ENCODE measurements at regions not wholly inside any gene's neighbourhood (a gene's known extent, or its start where the extent isn't known, plus 50 kb on each side); places are given as distances from the start of the nearest gene placed in this dataset.

DNA sequence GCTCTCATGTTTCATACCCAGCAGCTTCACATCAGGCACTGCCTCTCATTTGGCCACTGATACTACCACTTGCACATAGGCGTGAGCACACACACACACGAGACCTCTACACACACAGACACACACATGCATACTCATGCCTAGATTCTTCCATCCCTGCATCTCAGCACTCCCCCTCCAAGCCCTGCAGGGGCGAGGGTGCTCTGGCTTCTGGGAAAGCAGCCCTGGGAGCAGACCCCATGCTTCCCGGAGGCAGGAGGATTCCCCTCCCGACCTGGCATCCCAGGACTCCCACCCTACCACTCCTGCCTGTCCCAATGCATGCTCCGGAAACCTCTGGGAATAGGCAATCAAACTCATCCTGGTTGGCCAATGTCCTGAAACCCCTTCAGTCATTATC is 89.1 kb upstream of the SMNDC1 start:
- Histone ChIP-seq H4K20me1 (replicated peaks; ENCODE audit: insufficient read depth) (no peaks in the 10 kb centered on the region), H3K36me3 (ENCODE audit: insufficient read depth) (no peaks in the 10 kb centered on the region), H3K9me2 (ENCODE audit: insufficient read depth) (no peaks in the 10 kb centered on the region), H3F3A (replicated peaks; ENCODE audit: low read depth) (no peaks in the 10 kb centered on the region), H3K27me3 (ENCODE audit: insufficient read depth) (no peaks in the 10 kb centered on the region), H3K4me2 (no peak overlapping the region), H3K79me2 (replicated peaks; ENCODE audit: insufficient read depth) (no peaks in the 10 kb centered on the region), H3K4me3 (no peak overlapping the region), H2AFZ (0 out of 2 replicates have a peak overlapping the region, but pooled peaks have one; percentile 98), H3K4me1 (ENCODE audit: insufficient read depth) (peaks cover 8% of the 10 kb centered on the region), H3K27ac (ENCODE audit: low read depth) (no peak overlapping the region)
- no peak overlapping the region for H3K4me3 Mint-ChIP-seq
- H3K27ac Mint-ChIP-seq: peak overlapping the region; percentile 50; the same call in 1 of the 2 replicates
- no peaks in the 10 kb centered on the region for H3K9me3 Mint-ChIP-seq
- H3K4me1 Mint-ChIP-seq: peaks cover 33% of the 10 kb centered on the region
- TF ChIP-seq EZH2 (IDR thresholded peaks at IDR 0.05; ENCODE audit: low read depth, unreplicated experiment) (no peak), ZNF114 (CRISPR knock-in tag; IDR thresholded peaks at IDR 0.05) (no peak), ZNF331 (CRISPR knock-in tag; IDR thresholded peaks at IDR 0.05; ENCODE audit: low read depth) (no peak), NANOG (IDR thresholded peaks at IDR 0.05; ENCODE audit: borderline replicate concordance) (no peak), POLR2AphosphoS5 (IDR thresholded peaks at IDR 0.05; ENCODE audit: low read depth) (no peak)
- TF ChIP-seq, protein P1, sequence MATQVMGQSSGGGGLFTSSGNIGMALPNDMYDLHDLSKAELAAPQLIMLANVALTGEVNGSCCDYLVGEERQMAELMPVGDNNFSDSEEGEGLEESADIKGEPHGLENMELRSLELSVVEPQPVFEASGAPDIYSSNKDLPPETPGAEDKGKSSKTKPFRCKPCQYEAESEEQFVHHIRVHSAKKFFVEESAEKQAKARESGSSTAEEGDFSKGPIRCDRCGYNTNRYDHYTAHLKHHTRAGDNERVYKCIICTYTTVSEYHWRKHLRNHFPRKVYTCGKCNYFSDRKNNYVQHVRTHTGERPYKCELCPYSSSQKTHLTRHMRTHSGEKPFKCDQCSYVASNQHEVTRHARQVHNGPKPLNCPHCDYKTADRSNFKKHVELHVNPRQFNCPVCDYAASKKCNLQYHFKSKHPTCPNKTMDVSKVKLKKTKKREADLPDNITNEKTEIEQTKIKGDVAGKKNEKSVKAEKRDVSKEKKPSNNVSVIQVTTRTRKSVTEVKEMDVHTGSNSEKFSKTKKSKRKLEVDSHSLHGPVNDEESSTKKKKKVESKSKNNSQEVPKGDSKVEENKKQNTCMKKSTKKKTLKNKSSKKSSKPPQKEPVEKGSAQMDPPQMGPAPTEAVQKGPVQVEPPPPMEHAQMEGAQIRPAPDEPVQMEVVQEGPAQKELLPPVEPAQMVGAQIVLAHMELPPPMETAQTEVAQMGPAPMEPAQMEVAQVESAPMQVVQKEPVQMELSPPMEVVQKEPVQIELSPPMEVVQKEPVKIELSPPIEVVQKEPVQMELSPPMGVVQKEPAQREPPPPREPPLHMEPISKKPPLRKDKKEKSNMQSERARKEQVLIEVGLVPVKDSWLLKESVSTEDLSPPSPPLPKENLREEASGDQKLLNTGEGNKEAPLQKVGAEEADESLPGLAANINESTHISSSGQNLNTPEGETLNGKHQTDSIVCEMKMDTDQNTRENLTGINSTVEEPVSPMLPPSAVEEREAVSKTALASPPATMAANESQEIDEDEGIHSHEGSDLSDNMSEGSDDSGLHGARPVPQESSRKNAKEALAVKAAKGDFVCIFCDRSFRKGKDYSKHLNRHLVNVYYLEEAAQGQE (IDR thresholded peaks at IDR 0.05; ENCODE audit: unreplicated experiment): no peak
- H3K27me3 Mint-ChIP-seq (ENCODE audit: insufficient read depth, low read depth, poor library complexity): peaks cover 7% of the 10 kb centered on the region
- ATAC-seq (no peak), DNase-seq (ENCODE audit: low spot score) (no peak)
- no peaks in the 10 kb centered on the region; the same call in 2 of the 3 replicates for H3K36me3 Mint-ChIP-seq (ENCODE audit: low read depth)

DNA sequence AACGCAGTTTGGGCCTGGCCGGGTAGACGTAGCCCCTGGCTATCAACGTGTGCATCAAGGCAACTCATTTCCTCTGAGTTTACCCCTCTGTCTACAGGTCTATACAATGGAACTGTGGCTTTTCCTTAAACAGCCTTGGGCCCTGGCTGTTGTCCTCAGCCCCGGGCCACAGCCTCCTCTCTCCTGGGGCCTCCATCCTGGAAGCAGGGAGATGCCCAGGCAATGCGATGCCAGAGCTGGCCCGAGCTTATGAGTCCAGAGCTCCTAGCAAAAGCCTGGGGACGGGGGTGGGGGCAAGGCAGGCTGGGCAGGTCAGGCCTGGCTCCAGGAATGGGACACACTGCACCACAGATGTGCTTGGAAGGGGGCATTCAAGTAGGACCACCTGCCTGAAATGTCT is 89.6 kb upstream of the SMNDC1 start:
- Histone ChIP-seq H3K4me2 (no peak overlapping the region), H3K36me3 (ENCODE audit: insufficient read depth) (no peaks in the 10 kb centered on the region), H3K9me2 (ENCODE audit: insufficient read depth) (no peaks in the 10 kb centered on the region), H3K27ac (ENCODE audit: low read depth) (no peak overlapping the region), H3K79me2 (replicated peaks; ENCODE audit: insufficient read depth) (no peaks in the 10 kb centered on the region), H3K27me3 (ENCODE audit: insufficient read depth) (no peaks in the 10 kb centered on the region), H4K20me1 (replicated peaks; ENCODE audit: insufficient read depth) (no peaks in the 10 kb centered on the region), H2AFZ (no peak overlapping the region), H3F3A (replicated peaks; ENCODE audit: low read depth) (no peaks in the 10 kb centered on the region), H3K4me1 (ENCODE audit: insufficient read depth) (peaks cover 8% of the 10 kb centered on the region), H3K4me3 (no peak overlapping the region)
- peaks cover 35% of the 10 kb centered on the region for H3K4me1 Mint-ChIP-seq
- no peak overlapping the region for H3K27ac Mint-ChIP-seq
- ATAC-seq (no peak), DNase-seq (ENCODE audit: low spot score) (no peak)
- no peaks in the 10 kb centered on the region for H3K9me3 Mint-ChIP-seq
- H3K27me3 Mint-ChIP-seq (ENCODE audit: insufficient read depth, low read depth, poor library complexity): peaks cover 8% of the 10 kb centered on the region
- no peaks in the 10 kb centered on the region; the same call in 2 of the 3 replicates for H3K36me3 Mint-ChIP-seq (ENCODE audit: low read depth)
- H3K4me3 Mint-ChIP-seq: no peak overlapping the region
- TF ChIP-seq, protein P1 (IDR thresholded peaks at IDR 0.05; ENCODE audit: unreplicated experiment): no peak
- no peak for TF ChIP-seq ZNF331 (CRISPR knock-in tag; IDR thresholded peaks at IDR 0.05; ENCODE audit: low read depth)
- TF ChIP-seq EZH2phosphoT487 (IDR thresholded peaks at IDR 0.05; ENCODE audit: unreplicated experiment): no peak
- no peak for TF ChIP-seq STAT1 (IDR thresholded peaks at IDR 0.05; ENCODE audit: unreplicated experiment)
- TF ChIP-seq, protein P2, sequence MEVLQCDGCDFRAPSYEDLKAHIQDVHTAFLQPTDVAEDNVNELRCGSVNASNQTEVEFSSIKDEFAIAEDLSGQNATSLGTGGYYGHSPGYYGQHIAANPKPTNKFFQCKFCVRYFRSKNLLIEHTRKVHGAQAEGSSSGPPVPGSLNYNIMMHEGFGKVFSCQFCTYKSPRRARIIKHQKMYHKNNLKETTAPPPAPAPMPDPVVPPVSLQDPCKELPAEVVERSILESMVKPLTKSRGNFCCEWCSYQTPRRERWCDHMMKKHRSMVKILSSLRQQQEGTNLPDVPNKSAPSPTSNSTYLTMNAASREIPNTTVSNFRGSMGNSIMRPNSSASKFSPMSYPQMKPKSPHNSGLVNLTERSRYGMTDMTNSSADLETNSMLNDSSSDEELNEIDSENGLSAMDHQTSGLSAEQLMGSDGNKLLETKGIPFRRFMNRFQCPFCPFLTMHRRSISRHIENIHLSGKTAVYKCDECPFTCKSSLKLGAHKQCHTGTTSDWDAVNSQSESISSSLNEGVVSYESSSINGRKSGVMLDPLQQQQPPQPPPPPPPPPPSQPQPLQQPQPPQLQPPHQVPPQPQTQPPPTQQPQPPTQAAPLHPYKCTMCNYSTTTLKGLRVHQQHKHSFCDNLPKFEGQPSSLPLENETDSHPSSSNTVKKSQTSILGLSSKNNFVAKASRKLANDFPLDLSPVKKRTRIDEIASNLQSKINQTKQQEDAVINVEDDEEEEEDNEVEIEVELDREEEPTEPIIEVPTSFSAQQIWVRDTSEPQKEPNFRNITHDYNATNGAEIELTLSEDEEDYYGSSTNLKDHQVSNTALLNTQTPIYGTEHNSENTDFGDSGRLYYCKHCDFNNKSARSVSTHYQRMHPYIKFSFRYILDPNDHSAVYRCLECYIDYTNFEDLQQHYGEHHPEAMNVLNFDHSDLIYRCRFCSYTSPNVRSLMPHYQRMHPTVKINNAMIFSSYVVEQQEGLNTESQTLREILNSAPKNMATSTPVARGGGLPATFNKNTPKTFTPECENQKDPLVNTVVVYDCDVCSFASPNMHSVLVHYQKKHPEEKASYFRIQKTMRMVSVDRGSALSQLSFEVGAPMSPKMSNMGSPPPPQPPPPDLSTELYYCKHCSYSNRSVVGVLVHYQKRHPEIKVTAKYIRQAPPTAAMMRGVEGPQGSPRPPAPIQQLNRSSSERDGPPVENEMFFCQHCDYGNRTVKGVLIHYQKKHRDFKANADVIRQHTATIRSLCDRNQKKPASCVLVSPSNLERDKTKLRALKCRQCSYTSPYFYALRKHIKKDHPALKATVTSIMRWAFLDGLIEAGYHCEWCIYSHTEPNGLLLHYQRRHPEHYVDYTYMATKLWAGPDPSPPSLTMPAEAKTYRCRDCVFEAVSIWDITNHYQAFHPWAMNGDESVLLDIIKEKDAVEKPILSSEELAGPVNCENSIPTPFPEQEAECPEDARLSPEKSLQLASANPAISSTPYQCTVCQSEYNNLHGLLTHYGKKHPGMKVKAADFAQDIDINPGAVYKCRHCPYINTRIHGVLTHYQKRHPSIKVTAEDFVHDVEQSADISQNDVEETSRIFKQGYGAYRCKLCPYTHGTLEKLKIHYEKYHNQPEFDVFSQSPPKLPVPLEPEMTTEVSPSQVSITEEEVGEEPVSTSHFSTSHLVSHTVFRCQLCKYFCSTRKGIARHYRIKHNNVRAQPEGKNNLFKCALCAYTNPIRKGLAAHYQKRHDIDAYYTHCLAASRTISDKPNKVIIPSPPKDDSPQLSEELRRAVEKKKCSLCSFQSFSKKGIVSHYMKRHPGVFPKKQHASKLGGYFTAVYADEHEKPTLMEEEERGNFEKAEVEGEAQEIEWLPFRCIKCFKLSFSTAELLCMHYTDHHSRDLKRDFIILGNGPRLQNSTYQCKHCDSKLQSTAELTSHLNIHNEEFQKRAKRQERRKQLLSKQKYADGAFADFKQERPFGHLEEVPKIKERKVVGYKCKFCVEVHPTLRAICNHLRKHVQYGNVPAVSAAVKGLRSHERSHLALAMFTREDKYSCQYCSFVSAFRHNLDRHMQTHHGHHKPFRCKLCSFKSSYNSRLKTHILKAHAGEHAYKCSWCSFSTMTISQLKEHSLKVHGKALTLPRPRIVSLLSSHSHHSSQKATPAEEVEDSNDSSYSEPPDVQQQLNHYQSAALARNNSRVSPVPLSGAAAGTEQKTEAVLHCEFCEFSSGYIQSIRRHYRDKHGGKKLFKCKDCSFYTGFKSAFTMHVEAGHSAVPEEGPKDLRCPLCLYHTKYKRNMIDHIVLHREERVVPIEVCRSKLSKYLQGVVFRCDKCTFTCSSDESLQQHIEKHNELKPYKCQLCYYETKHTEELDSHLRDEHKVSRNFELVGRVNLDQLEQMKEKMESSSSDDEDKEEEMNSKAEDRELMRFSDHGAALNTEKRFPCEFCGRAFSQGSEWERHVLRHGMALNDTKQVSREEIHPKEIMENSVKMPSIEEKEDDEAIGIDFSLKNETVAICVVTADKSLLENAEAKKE (CRISPR knock-in tag; IDR thresholded peaks at IDR 0.05): no peak
- TF ChIP-seq POLR2AphosphoS5 (IDR thresholded peaks at IDR 0.05; ENCODE audit: low read depth): no peak

Data from GM23338 (cell line).